Hepatocyte (in vitro differentiated cells): ENCODE measurements at regions not wholly inside any gene's neighbourhood (a gene's known extent, or its start where the extent isn't known, plus 50 kb on each side); places are given as distances from the start of the nearest gene placed in this dataset.
A peak's percentile ranks its signal among the peaks of the same experiment; 100 is the strongest.

ENCODE experiments used
- DNase-seq: peaks from one replicate; pipeline ENCODE4 v3.0.0-alpha.2; 2016; ENCODE audit warnings: low spot score
- H2AFZ ChIP-seq: fragments of 200-600 bp; sonication (generic); 2 replicates; pipeline ENCODE4 v1.6.0; 2016; ENCODE audit warnings: antibody characterized with exemption, mild to moderate bottlenecking
- H3K27ac ChIP-seq: fragments of 200-600 bp; sonication (generic); 2 replicates; pipeline ENCODE4 v1.5.1; 2016; ENCODE audit warnings: mild to moderate bottlenecking
- H3K27me3 ChIP-seq: fragments of 200-600 bp; sonication (generic); 2 replicates; pipeline ENCODE4 v1.6.1; 2016
- H3K36me3 ChIP-seq: fragments of 200-600 bp; sonication (generic); replicated peaks from 2 replicates; pipeline ENCODE4 v1.5.1; 2016; ENCODE audit warnings: low read depth; ENCODE audit not compliant: insufficient read depth
- H3K4me1 ChIP-seq: fragments of 200-600 bp; sonication (generic); 2 replicates; pipeline ENCODE4 v1.5.1; 2016; ENCODE audit warnings: mild to moderate bottlenecking, moderate library complexity; ENCODE audit not compliant: insufficient read depth
- H3K4me2 ChIP-seq: fragments of 200-600 bp; sonication (generic); 2 replicates; pipeline ENCODE4 v1.6.0; 2016
- H3K4me3 ChIP-seq: fragments of 200-600 bp; sonication (generic); 2 replicates; pipeline ENCODE4 v1.5.1; 2016; ENCODE audit warnings: mild to moderate bottlenecking
- H3K79me2 ChIP-seq: fragments of 200-600 bp; sonication (generic); 2 replicates; pipeline ENCODE4 v1.6.0; 2017; ENCODE audit warnings: mild to moderate bottlenecking
- H3K9me2 ChIP-seq: fragments of 200-600 bp; sonication (generic); replicated peaks from 2 replicates; pipeline ENCODE4 v1.6.0; 2017; ENCODE audit warnings: mild to moderate bottlenecking; ENCODE audit not compliant: insufficient read depth
- H3K9me3 ChIP-seq: fragments of 200-600 bp; sonication (generic); 2 replicates; pipeline ENCODE4 v1.5.1; 2016; ENCODE audit warnings: low read depth, mild to moderate bottlenecking
- H4K20me1 ChIP-seq: fragments of 200-600 bp; sonication (generic); 2 replicates; pipeline ENCODE4 v1.6.0; 2016; ENCODE audit warnings: mild to moderate bottlenecking; ENCODE audit not compliant: insufficient read depth, poor library complexity, severe bottlenecking
- CTCF ChIP-seq: fragments of 200-600 bp; sonication (generic); IDR thresholded peaks from 2 replicates; pipeline ENCODE4 v1.5.1; 2016; ENCODE audit warnings: antibody characterized with exemption, mild to moderate bottlenecking; ENCODE audit not compliant: poor library complexity
- EZH2 ChIP-seq: fragments of 200-600 bp; sonication (generic); IDR thresholded peaks from 2 replicates; pipeline ENCODE4 v1.6.1; 2016; ENCODE audit warnings: antibody characterized with exemption, mild to moderate bottlenecking, borderline replicate concordance
- EZH2phosphoT487 ChIP-seq: fragments of 200-600 bp; sonication (generic); IDR thresholded peaks from one replicate; pipeline ENCODE4 v1.6.1; 2018; ENCODE audit warnings: antibody characterized with exemption, mild to moderate bottlenecking, low read depth, moderate library complexity; ENCODE audit not compliant: unreplicated experiment, severe bottlenecking
- WGBS: methylation state at CpG from one replicate; pipeline ENCODE4 v1.1.6; 2016; ENCODE audit warnings: low lambda C conversion rate; ENCODE audit errors: missing lambda C conversion rate; 5-methylcytosine and 5-hydroxymethylcytosine counted together

GRCh38 chr5:54704825-54705224, 187.3 kb downstream of the SNX18 start:
- H4K20me1 ChIP-seq = no peaks in the 10 kb centered on the region
- no peak overlapping the region for H3K4me3 ChIP-seq
- no peaks in the 10 kb centered on the region for H3K79me2 ChIP-seq
- no peak for DNase-seq
- H3K9me2 ChIP-seq = no peaks in the 10 kb centered on the region
- H3K4me2 ChIP-seq = no peak overlapping the region
- H3K27ac ChIP-seq = no peak overlapping the region
- no peaks in the 10 kb centered on the region for H3K9me3 ChIP-seq
- peaks cover 5% of the 10 kb centered on the region for H3K4me1 ChIP-seq
- no peaks in the 10 kb centered on the region for H3K27me3 ChIP-seq
- TF ChIP-seq CTCF (no peak), EZH2 (no peak), EZH2phosphoT487 (no peak)
- no peaks in the 10 kb centered on the region for H3K36me3 ChIP-seq
- no peak overlapping the region for H2AFZ ChIP-seq
- WGBS = 97% methylated on average over 3 of the region's 3 CpGs

- Histone ChIP-seq H3K4me2 (no peak overlapping the region), H4K20me1 (no peaks in the 10 kb centered on the region), H3K4me3 (no peak overlapping the region), H2AFZ (no peak overlapping the region), H3K9me3 (no peaks in the 10 kb centered on the region), H3K27me3 (no peaks in the 10 kb centered on the region), H3K79me2 (no peaks in the 10 kb centered on the region), H3K4me1 (peaks cover 5% of the 10 kb centered on the region), H3K9me2 (no peaks in the 10 kb centered on the region), H3K36me3 (no peaks in the 10 kb centered on the region), H3K27ac (no peak overlapping the region)
- 50% methylated on average over 1 of the region's 1 CpG for WGBS
- no peak for DNase-seq
- TF ChIP-seq CTCF (no peak), EZH2phosphoT487 (no peak), EZH2 (no peak)
These were observed 186.8 kb downstream of the SNX18 start for GRCh38 chr5:54704333-54704732.

- H3K9me2 ChIP-seq = no peaks in the 10 kb centered on the region
- H3K4me1 ChIP-seq = peaks cover 5% of the 10 kb centered on the region
- H2AFZ ChIP-seq = no peak overlapping the region
- no peaks in the 10 kb centered on the region for H3K9me3 ChIP-seq
- peak overlapping the region; percentile 20 for H3K27ac ChIP-seq
- H4K20me1 ChIP-seq = no peaks in the 10 kb centered on the region
- H3K4me2 ChIP-seq = no peak overlapping the region
- H3K79me2 ChIP-seq = no peaks in the 10 kb centered on the region
- 79% methylated on average over 10 of the region's 10 CpGs for WGBS
- no peak for DNase-seq
- no peaks in the 10 kb centered on the region for H3K27me3 ChIP-seq
- no peak for TF ChIP-seq EZH2phosphoT487
- TF ChIP-seq CTCF = no peak
- TF ChIP-seq EZH2 = no peak
- H3K4me3 ChIP-seq = no peak overlapping the region
- no peaks in the 10 kb centered on the region for H3K36me3 ChIP-seq
These were observed 186.2 kb downstream of the SNX18 start for GRCh38 chr5:54703565-54704255.

GRCh38 chr5:54703133-54703532, 185.6 kb downstream of the SNX18 start:
- Histone ChIP-seq H3K4me3 (no peak overlapping the region), H3K4me2 (no peak overlapping the region), H3K79me2 (no peaks in the 10 kb centered on the region), H2AFZ (no peak overlapping the region), H3K9me3 (no peaks in the 10 kb centered on the region), H3K36me3 (no peaks in the 10 kb centered on the region), H4K20me1 (no peaks in the 10 kb centered on the region), H3K4me1 (peaks cover 5% of the 10 kb centered on the region), H3K9me2 (no peaks in the 10 kb centered on the region), H3K27ac (peak overlapping the region; percentile 20), H3K27me3 (no peaks in the 10 kb centered on the region)
- TF ChIP-seq EZH2 (no peak), CTCF (no peak), EZH2phosphoT487 (no peak)
- DNase-seq = no peak
- WGBS = 54% methylated on average over 2 of the region's 2 CpGs
